Right hindlimb (tissue), 1 donor: ENCODE measurements at regions not wholly inside any gene's neighbourhood (a gene's known extent, or its start where the extent isn't known, plus 50 kb on each side); places are given as distances from the start of the nearest gene placed in this dataset.

ENCODE experiments used
- DNase-seq: peaks from one replicate; pipeline ENCODE4 v3.0.0-alpha.2; 2018

DNA sequence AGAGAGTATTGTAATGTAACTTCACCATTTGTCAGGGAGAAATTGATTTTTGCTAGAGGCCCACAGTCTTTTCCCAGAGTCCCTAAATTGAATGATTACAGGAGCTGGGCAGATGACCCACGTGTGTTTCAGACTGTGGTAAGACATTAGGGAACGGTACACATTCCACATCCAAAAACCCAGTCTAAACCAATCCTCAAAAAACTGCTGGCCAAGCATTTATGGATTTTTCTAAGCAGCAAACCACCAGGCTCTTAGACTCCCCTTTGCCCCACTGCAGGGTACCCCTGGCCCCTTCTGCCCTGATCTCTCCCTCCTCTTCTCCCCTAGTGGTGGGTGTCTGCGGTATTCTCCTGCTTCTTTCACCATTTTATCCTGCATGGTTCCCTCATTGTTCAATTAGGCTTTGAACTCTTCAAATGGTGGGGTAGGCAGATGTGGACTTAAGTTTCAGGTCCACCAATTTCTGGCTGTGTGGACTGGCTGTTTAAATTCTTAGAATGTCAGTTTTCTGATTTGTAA, 135.5 kb upstream of the SORCS3 start:
- no peak for DNase-seq

DNA sequence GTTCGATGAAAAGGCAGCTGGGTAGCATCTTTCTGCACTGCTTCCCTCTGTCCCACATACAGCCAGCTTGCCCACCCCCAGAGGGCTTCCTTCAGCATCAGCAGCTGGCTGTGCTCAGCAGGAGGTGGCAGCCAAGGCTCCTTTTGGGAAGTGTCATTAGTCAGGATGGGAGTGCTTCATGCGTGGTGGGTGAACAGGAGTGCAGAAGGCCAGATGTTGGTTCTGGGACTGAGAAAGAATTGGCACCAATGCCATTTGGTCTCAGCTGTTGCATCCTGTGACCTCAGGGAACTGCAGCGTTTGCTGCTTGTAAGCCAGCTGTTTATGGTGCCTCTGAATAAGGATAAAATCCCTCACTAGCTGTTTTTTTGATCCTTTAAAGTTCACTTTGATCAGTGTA, 131.1 kb upstream of the SORCS3 start:
- peak; percentile 29 for DNase-seq

DNA sequence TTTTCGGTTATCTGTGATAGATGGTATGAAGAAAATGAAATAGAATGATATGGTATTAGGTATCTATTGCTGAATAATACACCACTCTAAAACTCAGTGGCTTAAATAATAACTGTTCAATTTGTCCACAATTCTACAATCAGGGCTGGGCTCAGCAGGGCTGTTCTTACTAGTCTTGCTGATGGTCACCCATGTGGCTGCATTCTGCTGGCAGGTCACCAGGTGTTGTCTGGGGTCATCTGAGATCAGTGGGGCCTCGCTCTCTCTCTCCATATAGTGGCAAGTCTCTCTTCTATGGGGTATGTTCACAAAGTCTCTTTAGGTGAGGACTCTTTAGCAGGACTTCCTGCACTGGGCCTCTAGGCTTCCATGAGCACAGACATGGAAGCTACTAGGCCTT, 130.4 kb upstream of the SORCS3 start:
- no peak for DNase-seq

- no peak for DNase-seq
These were observed 128.3 kb upstream of the SORCS3 start for GRCh38 chr10:104512800-104513199.

DNA sequence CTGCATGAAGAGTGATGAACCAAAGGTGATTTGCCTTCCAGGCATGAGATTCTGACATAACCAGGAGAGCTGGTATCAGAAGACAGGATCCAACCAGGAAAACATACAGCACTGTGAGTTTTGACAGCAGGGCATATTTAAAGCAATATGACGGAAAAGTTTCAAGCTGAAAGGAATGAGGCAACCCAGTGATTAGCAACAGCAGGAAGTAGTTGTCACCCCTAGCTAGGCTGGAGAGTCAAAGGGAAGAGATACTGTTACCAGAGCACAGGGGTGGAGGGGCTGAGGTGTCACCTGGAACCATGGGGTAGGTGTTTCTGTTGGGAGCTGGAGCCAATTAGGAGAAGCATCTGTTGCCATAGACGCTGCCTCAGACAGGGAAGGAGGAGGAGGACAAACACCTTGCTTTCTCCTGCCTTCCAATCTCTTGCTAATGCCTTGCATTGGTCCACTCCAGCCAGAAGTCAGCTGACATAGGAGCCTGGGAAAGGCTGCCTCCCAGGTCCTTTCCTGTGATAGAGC, 125.4 kb upstream of the SORCS3 start:
- DNase-seq: no peak

GRCh38 chr10:104516986-104517385, 124.1 kb upstream of the SORCS3 start:
- no peak for DNase-seq

DNA sequence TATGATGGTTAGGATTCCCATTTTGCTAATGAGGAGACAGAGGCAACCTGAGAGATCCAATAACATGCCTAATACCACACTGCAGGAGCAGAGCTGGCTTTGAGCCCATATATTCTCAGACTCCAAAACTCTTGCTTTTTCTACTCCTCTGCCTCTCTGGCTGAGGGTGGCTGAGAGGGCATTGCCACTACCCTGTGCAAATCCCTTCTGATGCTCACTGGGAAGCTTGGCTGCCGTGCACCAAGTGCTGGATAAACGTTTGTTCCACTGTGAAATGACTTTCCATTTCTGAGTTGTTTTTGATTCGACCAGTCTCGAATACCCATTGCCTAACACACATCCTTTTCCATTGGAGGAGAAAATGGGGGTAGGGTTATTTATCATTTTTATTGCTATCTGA, 123.1 kb upstream of the SORCS3 start:
- no peak for DNase-seq

DNA sequence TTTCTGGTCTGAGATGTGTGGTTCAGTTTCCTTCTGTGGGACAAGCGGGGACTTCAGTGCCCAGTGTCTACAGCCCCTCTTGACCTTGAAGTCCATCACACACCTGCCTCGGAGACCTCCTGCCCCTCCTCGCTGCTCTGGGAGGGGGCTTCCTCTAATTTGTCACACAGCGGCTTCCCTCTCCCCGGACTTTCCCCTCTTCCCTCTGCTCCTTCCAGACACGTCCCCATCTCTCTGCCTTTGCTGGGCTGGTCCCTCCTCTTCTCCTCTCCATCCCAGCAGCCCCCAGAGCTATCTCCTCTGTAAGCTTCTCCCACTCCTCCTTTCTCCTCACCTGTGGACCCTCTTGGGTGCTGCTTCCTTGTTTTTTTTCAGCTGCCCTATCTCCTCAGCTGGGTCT, 122.2 kb upstream of the SORCS3 start:
- DNase-seq: no peak

GRCh38 chr10:104520653-104521052, 120.4 kb upstream of the SORCS3 start:
- no peak for DNase-seq

- DNase-seq: no peak
These were observed 119.0 kb upstream of the SORCS3 start for GRCh38 chr10:104521901-104522694.

DNA sequence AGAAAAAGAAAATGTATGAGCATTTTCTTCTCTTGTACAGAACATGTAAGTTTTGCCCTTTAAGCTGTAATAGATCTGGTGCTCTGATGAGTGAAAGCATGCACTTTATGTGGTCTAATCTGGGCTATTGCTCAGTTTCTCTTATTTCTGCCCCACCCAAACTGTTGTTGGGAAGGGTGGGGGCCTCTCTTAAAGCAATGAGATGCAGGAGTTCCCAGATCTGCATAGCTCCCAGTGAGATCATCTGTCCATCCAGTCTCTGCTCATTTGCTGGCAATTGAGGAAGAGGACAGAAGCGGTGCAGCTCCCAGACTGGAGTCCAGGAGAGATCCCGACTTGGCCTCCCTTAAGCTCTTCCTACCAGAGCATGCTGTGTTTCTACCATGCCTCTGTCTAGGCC, 114.9 kb upstream of the SORCS3 start:
- no peak for DNase-seq

DNA sequence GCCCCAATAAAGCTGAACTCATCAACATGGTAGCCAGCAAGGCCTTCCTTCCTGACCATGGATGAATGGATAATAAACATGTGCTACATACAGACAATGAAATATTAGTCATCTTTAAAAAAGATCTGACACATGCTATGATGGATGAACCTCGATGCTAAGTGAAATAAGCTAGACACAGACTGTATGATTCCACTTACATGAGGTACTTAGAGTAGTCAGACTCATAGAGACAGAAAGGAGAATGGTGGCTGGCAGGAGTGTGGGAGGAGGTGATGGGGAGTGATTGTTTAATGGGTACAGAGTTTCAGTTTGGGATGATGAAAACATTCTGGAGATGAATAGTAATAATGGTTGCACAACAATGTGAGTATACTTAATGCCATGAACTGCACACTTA, 114.1 kb upstream of the SORCS3 start:
- DNase-seq: no peak

DNA sequence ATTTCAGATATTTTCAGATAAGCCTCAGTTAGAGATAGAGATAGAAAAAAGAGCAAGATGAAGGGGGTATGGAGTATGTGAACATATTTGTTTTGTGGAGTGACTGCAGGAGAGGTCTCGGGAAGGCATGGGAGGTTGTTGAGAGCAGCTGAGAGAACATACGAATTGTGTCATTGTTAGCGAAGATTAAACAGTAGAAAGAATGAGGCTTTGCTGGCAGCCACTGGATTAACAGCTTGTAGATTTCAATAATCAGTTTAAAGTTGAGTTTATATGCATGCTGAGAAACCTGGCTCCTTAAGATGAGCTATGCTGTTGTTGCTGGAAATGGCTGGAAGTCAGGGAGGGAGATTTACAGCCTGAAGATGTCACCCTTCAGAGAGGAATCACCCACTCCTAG, 100.9 kb upstream of the SORCS3 start:
- no peak for DNase-seq

- no peak for DNase-seq
These were observed 99.3 kb upstream of the SORCS3 start for GRCh38 chr10:104541820-104542219.

DNA sequence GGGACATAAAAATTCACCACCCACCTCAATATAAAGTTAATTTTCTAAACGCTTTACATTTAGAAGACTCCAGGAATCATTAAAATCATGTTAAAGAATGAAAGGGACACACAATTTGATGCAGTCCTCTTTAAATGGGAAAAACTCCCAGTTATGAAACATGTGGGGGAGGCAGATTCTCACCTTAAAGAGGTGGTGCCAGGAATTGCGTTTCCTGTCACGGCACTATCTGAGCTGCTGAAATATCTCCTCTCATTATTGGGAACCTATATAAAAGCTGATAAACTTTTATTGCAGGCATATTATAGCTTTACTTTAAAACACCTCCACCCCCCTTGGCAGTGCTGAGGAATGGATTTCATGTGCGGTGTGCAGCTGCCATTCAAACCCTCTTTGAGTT, 94.8 kb upstream of the SORCS3 start:
- DNase-seq: no peak

GRCh38 chr10:104546756-104547155, 94.3 kb upstream of the SORCS3 start:
- no peak for DNase-seq

GRCh38 chr10:104548090-104548489, 93.0 kb upstream of the SORCS3 start:
- no peak for DNase-seq

DNA sequence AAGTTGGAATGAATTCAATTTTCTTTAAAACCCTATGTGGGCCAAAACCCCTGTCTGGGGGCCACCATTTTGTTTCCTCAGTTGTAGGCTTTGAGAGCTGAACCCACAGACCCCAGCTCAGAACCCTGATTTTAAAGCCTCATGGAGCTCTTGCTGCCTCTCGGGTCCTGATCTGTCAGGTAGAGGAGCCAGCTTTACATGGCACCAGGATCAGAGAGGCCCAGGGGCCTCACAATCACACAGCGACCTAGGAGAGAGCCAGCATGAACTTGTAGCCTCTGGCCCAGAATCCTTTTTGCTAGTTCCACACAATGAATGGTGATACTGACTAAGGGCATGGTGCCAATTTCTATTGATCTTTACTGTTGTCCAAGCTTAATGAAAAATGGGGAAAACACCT, 84.3 kb upstream of the SORCS3 start:
- DNase-seq: no peak

DNA sequence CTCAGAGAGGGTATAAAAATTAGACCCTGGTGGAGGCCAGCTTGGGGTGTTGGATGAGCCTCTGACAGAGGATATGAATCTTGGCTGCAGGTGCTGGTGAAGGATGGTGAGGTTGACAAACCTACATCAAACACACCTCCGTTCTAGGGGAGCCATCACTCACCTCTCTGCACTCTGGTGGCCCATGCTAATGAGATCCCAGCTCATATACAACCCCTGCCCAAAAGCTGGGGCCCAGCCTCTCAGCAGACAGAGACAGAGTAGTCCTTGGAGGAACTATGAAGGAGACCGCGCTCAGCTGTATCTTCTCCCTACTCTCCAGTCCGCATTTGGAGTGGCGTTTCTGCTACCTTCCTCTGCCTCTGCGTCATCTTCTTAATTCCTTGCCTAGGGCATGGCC, 83.1 kb upstream of the SORCS3 start:
- no peak for DNase-seq

GRCh38 chr10:104559935-104560334, 81.2 kb upstream of the SORCS3 start:
- DNase-seq: no peak

GRCh38 chr10:104563051-104563450, 78.0 kb upstream of the SORCS3 start:
- DNase-seq: no peak

DNA sequence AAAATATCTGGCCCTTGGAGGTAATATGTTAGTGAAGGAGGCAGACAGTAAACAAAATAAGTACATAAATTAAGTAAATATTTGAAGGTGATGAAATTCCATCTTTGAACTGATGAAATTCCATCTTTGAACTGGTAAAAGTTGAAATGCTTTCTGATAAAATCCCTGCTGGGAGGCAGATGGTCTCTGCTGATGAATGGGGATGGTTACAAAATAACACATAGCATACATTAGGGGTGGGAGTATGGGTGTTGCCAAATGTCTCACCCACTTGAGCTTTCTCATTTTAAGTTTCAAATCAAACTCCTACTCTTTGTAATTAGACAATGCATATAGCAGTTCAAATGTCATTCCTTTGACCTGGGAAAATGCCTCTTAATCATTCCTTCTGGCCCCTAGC, 77.5 kb upstream of the SORCS3 start:
- DNase-seq: no peak

GRCh38 chr10:104574427-104574826, 66.7 kb upstream of the SORCS3 start:
- DNase-seq: no peak

GRCh38 chr10:104574838-104575237, 66.3 kb upstream of the SORCS3 start:
- DNase-seq: no peak

DNA sequence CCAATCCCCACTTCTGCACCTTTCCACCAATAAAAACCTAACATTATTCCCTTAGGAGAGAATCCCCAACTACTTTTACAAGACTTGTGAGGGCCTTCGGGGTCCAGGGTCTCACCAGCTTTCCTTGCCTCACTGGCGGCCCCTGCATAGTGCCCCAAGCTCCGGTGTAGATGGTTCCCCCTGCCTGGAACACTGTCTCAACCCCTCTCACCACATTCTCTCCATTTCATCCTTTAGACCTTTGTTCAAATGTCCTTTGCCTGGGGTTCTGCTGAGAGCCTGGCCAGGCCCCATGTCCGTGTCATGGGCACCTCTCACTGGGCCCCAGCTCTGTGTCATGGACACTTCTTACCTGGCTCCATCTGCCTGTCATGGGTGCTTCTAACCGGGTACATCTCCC, 64.5 kb upstream of the SORCS3 start:
- DNase-seq: no peak
